HepG2 (cell line): ENCODE measurements at regions not wholly inside any gene's neighbourhood (a gene's known extent, or its start where the extent isn't known, plus 50 kb on each side); places are given as distances from the start of the nearest gene placed in this dataset.
A peak's percentile ranks its signal among the peaks of the same experiment; 100 is the strongest.

Experiments used
- ATAC-seq: fragments of 200-7000 bp; cut with Tn5 transposase; 3 replicates; pipeline ENCODE4 v1.9.1; 2020; ENCODE audit warnings: mild to moderate bottlenecking, moderate library complexity
- BruUV-seq: library from RNA; stranded (reverse); fragments of 400-500 nt; replicated peaks from 2 replicates; lab custom pipeline; 2021; lab: Mats Ljungman, UMichigan
- CTCF ChIA-PET: fragments of 300-600 bp; formaldehyde crosslinking; extraction: SDS; loops from one replicate; lab custom pipeline; 2021; ENCODE audit warnings: low total read pairs, inconsistent platforms, low intra/inter-chr PET ratio; lab: Yijun Ruan, JAX
- POLR2A ChIA-PET: fragments of 350-600 bp; sonication (Branson Sonifier 250); formaldehyde crosslinking; loops from one replicate; lab custom pipeline; 2020; ENCODE audit warnings: antibody characterized with exemption, inconsistent platforms; lab: Yijun Ruan, JAX
- DNase-seq: peaks from one replicate; pipeline ENCODE4 v3.0.0-alpha.2; 2015; ENCODE audit warnings: low spot score
- FAIRE-seq: peaks from 3 replicates; lab custom pipeline; 2011; peaks lifted over from hg19 to GRCh38; lab: Jason Lieb, UNC
- H2AFZ ChIP-seq: one replicate; pipeline ENCODE4 v1.6.1; 2011; ENCODE audit warnings: low read length, inconsistent platforms
- H3K27ac ChIP-seq: fragments of 300-600 bp; 3 replicates; pipeline ENCODE4 v1.8.0; 2011; ENCODE audit warnings: mixed run types, mild to moderate bottlenecking, mixed read lengths, low read length, inconsistent platforms; ENCODE audit not compliant: insufficient read depth; ENCODE audit errors: extremely low read length
- H3K27me3 ChIP-seq, 2 experiments: fragments of 200-600 bp in 1 of 2; 2 replicates in 1 of 2; 3 replicates in 1 of 2; pipeline versions ENCODE4 v1.6.0 to v1.8.0; 2011; ENCODE audit warnings: low read length in 2 of 2, mild to moderate bottlenecking in 2 of 2, moderate library complexity in 2 of 2, inconsistent platforms in 1 of 2; ENCODE audit not compliant: insufficient read depth in 2 of 2, control insufficient read depth in 1 of 2
- H3K36me3 ChIP-seq, 2 experiments: fragments of 200-600 bp in 1 of 2; replicated peaks in 1 of 2; 2 replicates in 1 of 2; 3 replicates in 1 of 2; pipeline versions ENCODE4 v1.5.1 to v1.8.0; 2011; ENCODE audit warnings: low read length in 2 of 2, inconsistent platforms in 1 of 2; ENCODE audit not compliant: insufficient read depth in 2 of 2, control insufficient read depth in 1 of 2
- H3K4me1 ChIP-seq: 2 replicates; pipeline ENCODE4 v1.5.1; 2012; ENCODE audit warnings: low read length, inconsistent platforms; ENCODE audit not compliant: insufficient read depth
- H3K4me2 ChIP-seq: 2 replicates; pipeline ENCODE4 v1.6.0; 2011; ENCODE audit warnings: low read depth, low read length, inconsistent platforms
- H3K4me3 ChIP-seq, 3 experiments: fragments of 200-600 bp in 1 of 3; sonication (generic), shearing (Covaris generic) in 1 of 3; replicated peaks in 1 of 3; 2 replicates each; pipeline ENCODE4 v1.5.1; 2011 to 2016; ENCODE audit warnings: low read length in 3 of 3, inconsistent platforms in 2 of 3, low read depth in 2 of 3, mild to moderate bottlenecking in 2 of 3, control low read depth in 1 of 3, mixed read lengths in 1 of 3; ENCODE audit not compliant: insufficient read depth in 1 of 3
- H3K79me2 ChIP-seq: one replicate; pipeline ENCODE4 v1.6.1; 2011; ENCODE audit warnings: low read length, inconsistent platforms; ENCODE audit not compliant: insufficient read depth
- H3K9ac ChIP-seq: 2 replicates; pipeline ENCODE4 v1.6.0; 2011; ENCODE audit warnings: mild to moderate bottlenecking, low read depth, low read length, inconsistent platforms; ENCODE audit not compliant: insufficient read depth
- H3K9me3 ChIP-seq: 2 replicates; pipeline ENCODE4 v1.5.1; 2012; ENCODE audit warnings: mild to moderate bottlenecking, low read length
- H4K20me1 ChIP-seq: 2 replicates; pipeline ENCODE4 v1.6.0; 2011; ENCODE audit warnings: inconsistent platforms, mild to moderate bottlenecking, low read length, moderate library complexity; ENCODE audit not compliant: insufficient read depth
- KLF15 ChIP-seq: sonication (generic); formaldehyde crosslinking; IDR thresholded peaks from 2 replicates; pipeline ENCODE4 v1.8.1; 2023; ENCODE audit warnings: borderline replicate concordance, mild to moderate bottlenecking, inconsistent platforms, missing genetic modification reagents, mixed read lengths
- THYN1 ChIP-seq: sonication (generic); formaldehyde crosslinking; IDR thresholded peaks from 2 replicates; pipeline ENCODE4 v1.8.1; 2023; ENCODE audit warnings: low read depth, mild to moderate bottlenecking, moderate library complexity, missing genetic modification reagents, borderline replicate concordance
- YY1 ChIP-seq: IDR thresholded peaks from 2 replicates; pipeline ENCODE4 v1.6.1; 2011; ENCODE audit warnings: low read length, low read depth, moderate library complexity, mild to moderate bottlenecking; ENCODE audit not compliant: insufficient read depth, insufficient replicate concordance
- ZGPAT ChIP-seq: IDR thresholded peaks from 2 replicates; pipeline ENCODE4 v1.6.1; 2016; ENCODE audit warnings: mild to moderate bottlenecking
- ZNF17 ChIP-seq: sonication (generic); formaldehyde crosslinking; IDR thresholded peaks from 2 replicates; pipeline ENCODE4 v1.5.0; 2020; ENCODE audit warnings: mild to moderate bottlenecking, missing genetic modification reagents
- ZNF3 ChIP-seq: IDR thresholded peaks from 2 replicates; pipeline ENCODE4 v1.7.0; 2017; ENCODE audit warnings: inconsistent platforms
- WGBS: methylation state at CpG from one replicate; pipeline ENCODE4 v1.1.6; 2017; ENCODE audit warnings: low lambda C conversion rate; 5-methylcytosine and 5-hydroxymethylcytosine counted together
- in situ Hi-C: cut with HindIII; loops from 2 replicates; pipeline ENCODE4 v1.10.0; 2017; ENCODE audit warnings: low pct_unique_long_range_greater_than_20kb; ENCODE audit not compliant: extremely low pct_ligation_motif_present
- intact Hi-C: fragments of 100-400 bp; cut with micrococcal nuclease; formaldehyde crosslinking; loops from one replicate; pipeline ENCODE4 v1.10.0; 2022; ENCODE audit not compliant: unreplicated experiment
- TF ChIP-seq, protein P1 (sequence below): sonication (generic); formaldehyde crosslinking; IDR thresholded peaks from 2 replicates; pipeline ENCODE4 v1.5.1; 2020; ENCODE audit warnings: missing genetic modification reagents, mild to moderate bottlenecking, borderline replicate concordance

DNA sequence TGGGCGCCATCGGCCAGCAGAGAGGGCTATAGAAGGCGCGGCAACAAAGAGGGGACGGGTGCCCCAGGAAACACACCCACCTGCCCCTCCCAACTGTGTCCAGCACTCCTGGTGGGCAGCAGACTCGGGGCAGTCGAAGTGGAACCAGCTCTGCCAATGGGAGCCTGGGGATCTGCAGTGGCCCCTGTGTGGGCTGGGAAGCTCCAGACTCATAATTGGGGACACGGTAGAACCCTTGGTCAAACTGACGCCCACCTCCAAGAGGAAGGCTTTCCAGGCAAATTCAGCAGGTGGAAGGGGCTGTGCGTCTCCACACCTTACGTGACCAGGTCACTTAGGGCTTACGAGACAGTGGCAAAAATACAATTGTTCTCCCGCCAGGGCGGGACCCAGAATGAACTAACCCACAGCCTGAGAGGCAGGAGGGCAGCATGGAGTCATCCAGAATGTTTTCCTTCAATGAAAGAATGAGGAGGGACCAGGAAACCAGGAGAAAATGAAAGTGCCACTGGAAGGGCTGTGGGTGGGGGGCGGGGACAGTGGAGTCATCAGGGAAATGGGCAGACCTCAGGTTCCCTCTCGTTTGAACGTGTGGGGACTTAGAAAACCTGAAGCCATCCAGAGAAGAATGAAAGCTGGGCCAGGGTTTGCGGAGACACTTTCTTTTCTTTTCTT, 53.2 kb upstream of the SHANK2 start:
- no peak overlapping the region for H3K9ac ChIP-seq
- no peaks in the 10 kb centered on the region for H3K36me3 ChIP-seq
- intact Hi-C loops (loop anchor here (2.0 kb wide), 1 partner anchor 53 kb away; the partner anchor contains the start of gene SHANK2), in situ Hi-C loops (no loop called here)
- DNase-seq (no peak), FAIRE-seq (no peak), ATAC-seq (no peak)
- H2AFZ ChIP-seq, result no peak overlapping the region
- CTCF ChIA-PET, result no interaction called here
- H3K79me2 ChIP-seq, result no peaks in the 10 kb centered on the region
- no TSS peak for BruUV-seq
- H4K20me1 ChIP-seq, result no peaks in the 10 kb centered on the region
- no peak overlapping the region for H3K4me3 ChIP-seq
- H3K9me3 ChIP-seq, result no peaks in the 10 kb centered on the region
- 73% methylated on average over 14 of the region's 18 CpGs for WGBS
- H3K27me3 ChIP-seq, result peaks cover 0 to 23% of the 10 kb centered on the region in 2 experiments; a peak in 2 of 5 replicates
- POLR2A ChIA-PET, result no interaction called here
- TF ChIP-seq KLF15 (CRISPR knock-in tag) (no peak), YY1 (no peak), ZNF17 (no peak), THYN1 (CRISPR knock-in tag) (no peak), ZGPAT (CRISPR knock-in tag) (no peak), ZNF3 (CRISPR knock-in tag) (no peak)
- TF ChIP-seq, protein P1, sequence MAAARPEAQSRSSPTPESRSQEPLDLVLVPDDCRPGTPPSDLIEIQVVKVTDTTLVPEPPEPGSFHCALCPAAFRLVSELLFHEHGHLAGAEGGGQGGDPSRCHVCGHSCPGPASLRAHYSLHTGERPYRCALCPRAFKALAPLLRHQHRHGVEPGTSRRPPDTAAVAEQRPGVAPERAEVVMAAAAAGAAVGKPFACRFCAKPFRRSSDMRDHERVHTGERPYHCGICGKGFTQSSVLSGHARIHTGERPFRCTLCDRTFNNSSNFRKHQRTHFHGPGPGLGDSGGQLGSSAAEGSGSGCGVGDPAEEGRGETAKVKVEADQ (CRISPR knock-in tag), result 0 out of 2 replicates have a peak, but pooled peaks have one; percentile 28
- H3K27ac ChIP-seq, result no peak overlapping the region
- no peak overlapping the region for H3K4me2 ChIP-seq
- peaks cover 58% of the 10 kb centered on the region for H3K4me1 ChIP-seq
